Heart left ventricle (tissue), 13 donors: ENCODE measurements at regions not wholly inside any gene's neighbourhood (a gene's known extent, or its start where the extent isn't known, plus 50 kb on each side); places are given as distances from the start of the nearest gene placed in this dataset.

Source experiments
- POLR2A ChIP-seq, 2 donors: fragments of 450-650 bp; IDR thresholded peaks; one replicate each; pipeline ENCODE4 v1.6.1; 2017; ENCODE audit warnings: antibody characterized with exemption in 2 of 2, mild to moderate bottlenecking in 2 of 2, moderate library complexity in 2 of 2
- TF ChIP-seq, protein P1 (sequence below), 12 donors: fragments of 200-600 bp; sonication (generic) in 4 of 12; IDR thresholded peaks; one replicate each; pipeline versions ENCODE4 v1.5.0 to v1.8.0; 2018 to 2022; ENCODE audit warnings: antibody characterized with exemption in 12 of 12, mild to moderate bottlenecking in 5 of 12
- donor health status: ischemic (EF 13 %, LVEDD 7.1; RV severe dilation, severe dysfunction).
- donor health status: DM: no; HTN: yes; CAD: no.
- donor health status: DM: no; HTN: no; CAD: no.
- donor health status: ischemic (EF 25% LVEDD 6.9; RV normal size, moderate dysfunction).
- donor health status: ischemic (EF 25% LVEDD 5.7; RV mildly dilated, moderate dysfunction).
- donor health status: ischemic (EF 35%, LVEDD 5.7; RV mildly dilated, moderate dysfunction).
- donor health status: nonischemic (EF 11% LVEDD 7.7; RV severe dilation, severe dysfunction).
- donor health status: DM: yes; HTN: yes; CAD: no.
- donor health status: PGD.
- donor health status: ischemic (EF 29% LVEDD 5.4; RV normal size, mild dysfunction).
- donor health status: nonischemic (EF 23%, LVEDD 6.1; RV moderate dilation, normal function).

DNA sequence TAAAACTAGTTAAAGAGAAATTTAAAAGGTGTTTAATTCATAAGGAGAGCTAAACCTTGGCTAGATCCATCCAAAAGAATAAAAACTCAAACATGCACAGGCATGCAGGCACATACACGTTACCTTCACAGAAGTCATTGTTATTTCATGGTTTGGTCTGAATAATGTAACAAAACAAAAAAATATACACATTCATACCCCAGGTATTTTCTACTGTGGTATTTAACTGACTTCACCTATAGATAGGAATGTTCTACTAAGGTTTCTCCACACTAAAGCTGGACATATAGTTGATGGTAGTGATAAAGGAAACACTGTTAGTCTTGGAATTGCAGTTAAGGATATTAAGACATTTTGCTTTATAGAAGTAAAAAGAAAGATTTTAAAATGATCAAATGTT, 283.6 kb upstream of the PCDH10 start:
- no peak for TF ChIP-seq POLR2A (IDR thresholded peaks at IDR 0.05)
- TF ChIP-seq, protein P1, sequence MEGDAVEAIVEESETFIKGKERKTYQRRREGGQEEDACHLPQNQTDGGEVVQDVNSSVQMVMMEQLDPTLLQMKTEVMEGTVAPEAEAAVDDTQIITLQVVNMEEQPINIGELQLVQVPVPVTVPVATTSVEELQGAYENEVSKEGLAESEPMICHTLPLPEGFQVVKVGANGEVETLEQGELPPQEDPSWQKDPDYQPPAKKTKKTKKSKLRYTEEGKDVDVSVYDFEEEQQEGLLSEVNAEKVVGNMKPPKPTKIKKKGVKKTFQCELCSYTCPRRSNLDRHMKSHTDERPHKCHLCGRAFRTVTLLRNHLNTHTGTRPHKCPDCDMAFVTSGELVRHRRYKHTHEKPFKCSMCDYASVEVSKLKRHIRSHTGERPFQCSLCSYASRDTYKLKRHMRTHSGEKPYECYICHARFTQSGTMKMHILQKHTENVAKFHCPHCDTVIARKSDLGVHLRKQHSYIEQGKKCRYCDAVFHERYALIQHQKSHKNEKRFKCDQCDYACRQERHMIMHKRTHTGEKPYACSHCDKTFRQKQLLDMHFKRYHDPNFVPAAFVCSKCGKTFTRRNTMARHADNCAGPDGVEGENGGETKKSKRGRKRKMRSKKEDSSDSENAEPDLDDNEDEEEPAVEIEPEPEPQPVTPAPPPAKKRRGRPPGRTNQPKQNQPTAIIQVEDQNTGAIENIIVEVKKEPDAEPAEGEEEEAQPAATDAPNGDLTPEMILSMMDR (IDR thresholded peaks at IDR 0.05): no peak
